ENCODE measurements at regions not wholly inside any gene's neighbourhood (a gene's known extent, or its start where the extent isn't known, plus 50 kb on each side); places are given as distances from the start of the nearest gene placed in this dataset.

- no CpG with 5 or more reads among the region's 2 CpGs for WGBS (ENCODE audit: insufficient coverage)
- Mint-ChIP-seq H3K4me1 (peaks cover 13% of the 10 kb centered on the region), H3K9me3 (no peaks in the 10 kb centered on the region), H3K27me3 (ENCODE audit: low read depth in 3 of 3) (no peaks in the 10 kb centered on the region), H3K4me3 (no peak overlapping the region), H3K27ac (no peak overlapping the region), H3K36me3 (no peaks in the 10 kb centered on the region)
- Histone ChIP-seq H3K27me3 (ENCODE audit: control insufficient read depth in 2 of 2, insufficient read depth in 2 of 2, low read length in 2 of 2) (no peaks in the 10 kb centered on the region), H3K9ac (ENCODE audit: insufficient read depth, low read length, poor library complexity, severe bottlenecking) (no peak overlapping the region), H3K4me1 (ENCODE audit: control insufficient read depth in 1 of 2, insufficient read depth in 2 of 2, low read length in 2 of 2) (peaks cover 8 to 12% of the 10 kb centered on the region in 2 donors), H3K79me2 (ENCODE audit: insufficient read depth, low read length) (no peaks in the 10 kb centered on the region), H3K9me3 (replicated peaks in 1 of 2; ENCODE audit: control insufficient read depth in 1 of 2, insufficient read depth in 1 of 2, low read length in 2 of 2) (no peaks in the 10 kb centered on the region), H3K4me2 (replicated peaks; ENCODE audit: extremely low read depth, low read length, poor library complexity, severe bottlenecking) (no peak overlapping the region), H3K27ac (ENCODE audit: low read depth in 1 of 2, low read length in 2 of 2) (no peak overlapping the region), H2AFZ (ENCODE audit: insufficient read depth, low read depth, low read length, poor library complexity, severe bottlenecking) (no peak overlapping the region), H3K4me3 (replicated peaks in 1 of 3; ENCODE audit: low read depth in 2 of 3, low read length in 3 of 3) (no peak overlapping the region), H4K20me1 (ENCODE audit: insufficient read depth, low read length) (no peaks in the 10 kb centered on the region), H3K36me3 (replicated peaks in 1 of 2; ENCODE audit: control insufficient read depth in 1 of 2, insufficient read depth in 2 of 2, low read length in 2 of 2) (no peaks in the 10 kb centered on the region)
- DNase-seq = no peak
- TF ChIP-seq, protein P1, sequence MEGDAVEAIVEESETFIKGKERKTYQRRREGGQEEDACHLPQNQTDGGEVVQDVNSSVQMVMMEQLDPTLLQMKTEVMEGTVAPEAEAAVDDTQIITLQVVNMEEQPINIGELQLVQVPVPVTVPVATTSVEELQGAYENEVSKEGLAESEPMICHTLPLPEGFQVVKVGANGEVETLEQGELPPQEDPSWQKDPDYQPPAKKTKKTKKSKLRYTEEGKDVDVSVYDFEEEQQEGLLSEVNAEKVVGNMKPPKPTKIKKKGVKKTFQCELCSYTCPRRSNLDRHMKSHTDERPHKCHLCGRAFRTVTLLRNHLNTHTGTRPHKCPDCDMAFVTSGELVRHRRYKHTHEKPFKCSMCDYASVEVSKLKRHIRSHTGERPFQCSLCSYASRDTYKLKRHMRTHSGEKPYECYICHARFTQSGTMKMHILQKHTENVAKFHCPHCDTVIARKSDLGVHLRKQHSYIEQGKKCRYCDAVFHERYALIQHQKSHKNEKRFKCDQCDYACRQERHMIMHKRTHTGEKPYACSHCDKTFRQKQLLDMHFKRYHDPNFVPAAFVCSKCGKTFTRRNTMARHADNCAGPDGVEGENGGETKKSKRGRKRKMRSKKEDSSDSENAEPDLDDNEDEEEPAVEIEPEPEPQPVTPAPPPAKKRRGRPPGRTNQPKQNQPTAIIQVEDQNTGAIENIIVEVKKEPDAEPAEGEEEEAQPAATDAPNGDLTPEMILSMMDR (IDR thresholded peaks at IDR 0.05) = no peak
- intact Hi-C loops (cut with micrococcal nuclease) = no loop called here
Observed at GRCh38 chr20:12161734-12162133, 244.0 kb downstream of the BTBD3 start.

- peaks cover 0 to 3% of the 10 kb centered on the region in 2 donors for H3K9me3 ChIP-seq (replicated peaks in 1 of 2; ENCODE audit: control insufficient read depth in 1 of 2, insufficient read depth in 1 of 2, low read length in 2 of 2)
- H3K79me2 ChIP-seq (ENCODE audit: insufficient read depth, low read length) = no peaks in the 10 kb centered on the region
- intact Hi-C loops (cut with micrococcal nuclease) = no loop called here
- no peak overlapping the region for H3K4me2 ChIP-seq (replicated peaks; ENCODE audit: extremely low read depth, low read length, poor library complexity, severe bottlenecking)
- Mint-ChIP-seq H3K27me3 (ENCODE audit: low read depth in 3 of 3) (no peaks in the 10 kb centered on the region), H3K36me3 (no peaks in the 10 kb centered on the region), H3K9me3 (peaks cover 0 to 7% (median 6%) of the 10 kb centered on the region in 7 donors), H3K4me3 (peak overlapping the region in 1 of 2 donors; percentile 46), H3K4me1 (peaks cover 15% of the 10 kb centered on the region), H3K27ac (peak overlapping the region; percentile 61 to 82 (median 70))
- peaks cover 9 to 12% of the 10 kb centered on the region in 2 donors for H3K4me1 ChIP-seq (ENCODE audit: control insufficient read depth in 1 of 2, insufficient read depth in 2 of 2, low read length in 2 of 2)
- TF ChIP-seq, protein P1 (IDR thresholded peaks at IDR 0.05) = no peak
- no peaks in the 10 kb centered on the region for H3K36me3 ChIP-seq (replicated peaks in 1 of 2; ENCODE audit: control insufficient read depth in 1 of 2, insufficient read depth in 2 of 2, low read length in 2 of 2)
- peak overlapping the region in 1 of 2 donors; percentile 25 for H3K27ac ChIP-seq (ENCODE audit: low read depth in 1 of 2, low read length in 2 of 2)
- H3K9ac ChIP-seq (ENCODE audit: insufficient read depth, low read length, poor library complexity, severe bottlenecking) = no peak overlapping the region
- DNase-seq = peak; percentile 6 to 21 (median 7)
- no peak overlapping the region for H2AFZ ChIP-seq (ENCODE audit: insufficient read depth, low read depth, low read length, poor library complexity, severe bottlenecking)
- H3K4me3 ChIP-seq (replicated peaks in 1 of 3; ENCODE audit: low read depth in 2 of 3, low read length in 3 of 3) = no peak overlapping the region
- H3K27me3 ChIP-seq (ENCODE audit: control insufficient read depth in 2 of 2, insufficient read depth in 2 of 2, low read length in 2 of 2) = no peaks in the 10 kb centered on the region
- no peaks in the 10 kb centered on the region for H4K20me1 ChIP-seq (ENCODE audit: insufficient read depth, low read length)
- 88% methylated on average over 1 of the region's 4 CpGs for WGBS (ENCODE audit: insufficient coverage)
Observed at GRCh38 chr20:12166053-12166717, 248.5 kb downstream of the BTBD3 start.

Measured in CD14-positive monocyte (primary cell).